Adrenal gland (tissue), 9 donors: ENCODE measurements at regions not wholly inside any gene's neighbourhood (a gene's known extent, or its start where the extent isn't known, plus 50 kb on each side); places are given as distances from the start of the nearest gene placed in this dataset.

Source experiments
- DNase-seq, 7 donors: peaks; one replicate each; pipeline ENCODE4 v3.0.0-alpha.2; 2019 to 2020
- H3K27ac ChIP-seq, 5 donors: fragments of 200-600 bp; sonication (generic) in 4 of 5; 1 replicate in 3 of 5; 2 replicates in 2 of 5; pipeline versions ENCODE4 v1.5.1 to v1.8.0; 2016 to 2020; ENCODE audit warnings: mild to moderate bottlenecking in 1 of 5
- H3K27me3 ChIP-seq: fragments of 200-600 bp; 2 replicates; pipeline ENCODE4 v1.8.0; 2021
- H3K36me3 ChIP-seq, 2 donors: fragments of 200-600 bp; replicated peaks in 1 of 2; 1 replicate in 1 of 2; 2 replicates in 1 of 2; pipeline versions ENCODE4 v1.5.1 to v1.8.0; 2018 to 2022
- H3K4me1 ChIP-seq, 2 donors: fragments of 200-600 bp; replicated peaks in 1 of 2; 1 replicate in 1 of 2; 2 replicates in 1 of 2; pipeline versions ENCODE4 v1.5.1 to v1.8.0; 2018 to 2021
- H3K4me3 ChIP-seq, 4 donors: fragments of 200-600 bp; sonication (generic) in 3 of 4; one replicate each; pipeline ENCODE4 v1.5.1; 2016 to 2018
- H3K9me3 ChIP-seq, 3 donors: fragments of 200-600 bp; sonication (generic) in 1 of 3; replicated peaks in 1 of 3; 1 replicate in 2 of 3; 2 replicates in 1 of 3; pipeline versions ENCODE4 v1.5.1 to v1.8.0; 2016 to 2021
- POLR2A ChIP-seq, 2 donors: fragments of 450-650 bp; IDR thresholded peaks; one replicate each; pipeline ENCODE4 v1.6.1; 2017; ENCODE audit warnings: antibody characterized with exemption in 2 of 2, mild to moderate bottlenecking in 2 of 2, moderate library complexity in 1 of 2
- WGBS, 4 donors: extraction: QIAGEN DNeasy Blood & Tissue Kit in 2 of 4; methylation state at CpG; one replicate each; pipeline versions ENCODE4 v1.1.5 to v1.1.7; 2013 to 2017; 5-methylcytosine and 5-hydroxymethylcytosine counted together
- intact Hi-C, 2 donors: fragments of 100-400 bp; cut with DNase I; formaldehyde crosslinking; loops; one replicate each; pipeline versions ENCODE4 v1.14.1 to v1.15.0; 2022 to 2023
- TF ChIP-seq, protein P1 (sequence below), 6 experiments: fragments of 450-650 bp in 4 of 6; fragments of 200-600 bp in 2 of 6; sonication (generic) in 1 of 6; IDR thresholded peaks; 1 replicate in 5 of 6; 2 replicates in 1 of 6; pipeline versions ENCODE4 v1.5.1 to v1.8.0; 2016 to 2021; ENCODE audit warnings: antibody characterized with exemption in 6 of 6, mild to moderate bottlenecking in 2 of 6, moderate library complexity in 1 of 6
- donor health status: healthy with polysubstance abuse.
- donor health status: Bipolar disorder and iron deficiency.
- donor health status: DM: yes; HTN: yes; CAD: no.
- donor health status: DM: no; HTN: no; CAD: no.
- donor health status: DM: no; HTN: no; CAD: no.

DNA sequence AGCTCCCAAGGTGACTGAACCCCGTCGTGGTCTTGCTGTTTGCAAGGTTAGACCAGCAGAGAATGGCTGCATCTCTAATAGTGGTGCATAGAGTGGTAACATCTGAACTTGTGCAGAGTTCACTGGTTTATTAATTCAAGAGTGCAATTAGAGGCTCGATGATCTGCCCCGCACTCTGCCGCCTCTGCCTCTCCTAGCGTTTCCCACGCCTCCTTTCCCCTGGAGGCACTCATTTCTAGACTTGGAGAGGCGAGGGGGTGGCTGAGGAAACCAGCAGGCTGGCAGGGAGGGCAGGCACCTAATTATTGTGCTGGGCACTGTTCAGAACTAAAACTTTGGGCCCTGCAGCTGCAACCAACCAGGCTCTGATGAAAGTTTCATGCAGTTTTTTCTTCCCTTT is 363.5 kb upstream of the EEF2KMT start:
- Histone ChIP-seq H3K27ac (no peak overlapping the region), H3K4me3 (no peak overlapping the region), H3K9me3 (no peaks in the 10 kb centered on the region), H3K4me1 (no peaks in the 10 kb centered on the region), H3K27me3 (no peaks in the 10 kb centered on the region), H3K36me3 (no peaks in the 10 kb centered on the region)
- TF ChIP-seq, protein P1, sequence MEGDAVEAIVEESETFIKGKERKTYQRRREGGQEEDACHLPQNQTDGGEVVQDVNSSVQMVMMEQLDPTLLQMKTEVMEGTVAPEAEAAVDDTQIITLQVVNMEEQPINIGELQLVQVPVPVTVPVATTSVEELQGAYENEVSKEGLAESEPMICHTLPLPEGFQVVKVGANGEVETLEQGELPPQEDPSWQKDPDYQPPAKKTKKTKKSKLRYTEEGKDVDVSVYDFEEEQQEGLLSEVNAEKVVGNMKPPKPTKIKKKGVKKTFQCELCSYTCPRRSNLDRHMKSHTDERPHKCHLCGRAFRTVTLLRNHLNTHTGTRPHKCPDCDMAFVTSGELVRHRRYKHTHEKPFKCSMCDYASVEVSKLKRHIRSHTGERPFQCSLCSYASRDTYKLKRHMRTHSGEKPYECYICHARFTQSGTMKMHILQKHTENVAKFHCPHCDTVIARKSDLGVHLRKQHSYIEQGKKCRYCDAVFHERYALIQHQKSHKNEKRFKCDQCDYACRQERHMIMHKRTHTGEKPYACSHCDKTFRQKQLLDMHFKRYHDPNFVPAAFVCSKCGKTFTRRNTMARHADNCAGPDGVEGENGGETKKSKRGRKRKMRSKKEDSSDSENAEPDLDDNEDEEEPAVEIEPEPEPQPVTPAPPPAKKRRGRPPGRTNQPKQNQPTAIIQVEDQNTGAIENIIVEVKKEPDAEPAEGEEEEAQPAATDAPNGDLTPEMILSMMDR (IDR thresholded peaks at IDR 0.05) = no peak
- TF ChIP-seq POLR2A (IDR thresholded peaks at IDR 0.05) = no peak
- no peak for DNase-seq
- intact Hi-C loops = no loop called here
- 37 to 43% (median 37%) methylated on average over 7 to 8 of the region's 8 CpGs for WGBS, 4 donors

DNA sequence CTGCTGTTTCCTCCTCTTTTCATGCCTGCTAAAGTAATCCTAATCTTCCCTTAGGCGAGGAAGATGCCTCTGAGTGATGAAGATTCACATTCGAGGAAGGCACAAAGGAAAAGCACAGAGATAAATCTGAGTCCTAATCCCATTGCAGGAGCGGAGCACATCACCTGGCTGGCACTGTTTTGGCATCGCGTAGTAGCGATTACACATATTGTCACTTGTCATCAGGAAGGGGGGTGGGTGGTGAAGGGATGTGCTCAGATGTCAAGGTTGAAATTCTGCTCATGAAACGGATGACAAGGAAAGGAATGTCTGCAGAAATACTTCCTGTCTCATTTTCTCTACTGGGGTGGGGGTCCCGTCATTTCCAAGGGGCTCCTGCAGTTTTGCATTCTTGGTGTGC is 363.1 kb upstream of the EEF2KMT start:
- 27 to 46% (median 37%) methylated on average over 8 of the region's 8 CpGs for whole genome bisulfite sequencing, 4 donors
- H3K4me3 ChIP-seq = no peak overlapping the region
- H3K4me1 ChIP-seq = no peaks in the 10 kb centered on the region
- no peak for DNase-seq
- no peaks in the 10 kb centered on the region for H3K36me3 ChIP-seq
- no peak overlapping the region for H3K27ac ChIP-seq
- intact Hi-C loops = no loop called here
- TF ChIP-seq POLR2A (IDR thresholded peaks at IDR 0.05) = no peak
- TF ChIP-seq, protein P1 (IDR thresholded peaks at IDR 0.05) = no peak
- no peaks in the 10 kb centered on the region for H3K9me3 ChIP-seq
- no peaks in the 10 kb centered on the region for H3K27me3 ChIP-seq

DNA sequence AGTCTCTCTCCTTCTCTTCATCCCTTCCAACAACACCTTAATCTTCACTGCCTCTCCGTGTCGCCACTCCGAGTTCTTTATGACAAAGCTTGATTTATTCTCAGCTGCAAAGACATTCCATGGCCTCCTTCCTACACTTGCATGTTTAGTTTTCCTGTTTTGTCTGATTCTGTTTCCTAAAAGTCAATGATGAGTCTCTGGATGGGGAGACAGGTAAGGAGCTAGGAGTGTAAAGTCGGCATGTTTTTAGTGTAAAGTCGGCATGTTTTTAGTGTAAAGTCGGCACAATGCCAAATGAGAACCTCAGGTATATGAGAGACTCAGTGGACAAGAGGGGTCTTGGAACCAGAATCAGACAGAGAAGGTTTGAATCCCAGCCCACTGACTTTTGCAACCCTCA is 362.3 kb upstream of the EEF2KMT start:
- Histone ChIP-seq H3K4me3 (no peak overlapping the region), H3K4me1 (no peaks in the 10 kb centered on the region), H3K9me3 (no peaks in the 10 kb centered on the region), H3K27ac (no peak overlapping the region), H3K27me3 (no peaks in the 10 kb centered on the region), H3K36me3 (no peaks in the 10 kb centered on the region)
- WGBS, 4 donors = 58 to 73% (median 62%) methylated on average over 5 to 6 of the region's 6 CpGs
- TF ChIP-seq, protein P1 (IDR thresholded peaks at IDR 0.05) = no peak
- TF ChIP-seq POLR2A (IDR thresholded peaks at IDR 0.05) = no peak
- no peak for DNase-seq
- intact Hi-C loops = no loop called here

DNA sequence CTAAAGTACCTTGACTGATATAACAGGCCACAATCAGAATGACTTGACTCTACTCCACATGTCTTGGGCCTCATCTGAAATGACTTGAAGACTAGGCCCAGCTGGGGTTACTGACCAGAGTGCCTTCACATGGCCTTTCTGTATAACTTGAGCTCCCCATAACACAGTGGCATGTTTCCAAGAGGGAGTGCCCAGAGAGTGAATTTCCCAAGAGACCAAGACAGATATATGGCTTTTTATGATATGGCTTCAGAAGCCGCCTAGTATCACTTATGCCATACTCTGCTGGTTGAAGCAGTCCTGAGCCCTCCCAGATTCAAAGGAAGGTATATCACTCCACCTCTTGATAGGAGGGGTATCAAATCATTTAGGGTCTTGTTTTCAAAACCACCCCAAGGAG is 357.5 kb upstream of the EEF2KMT start:
- no peak for DNase-seq
- Histone ChIP-seq H3K4me3 (no peak overlapping the region), H3K9me3 (no peaks in the 10 kb centered on the region), H3K27ac (no peak overlapping the region), H3K27me3 (no peaks in the 10 kb centered on the region), H3K36me3 (no peaks in the 10 kb centered on the region), H3K4me1 (no peaks in the 10 kb centered on the region)
- 63 to 100% (median 87%) methylated on average over 1 of the region's 1 CpG for WGBS, 4 donors
- intact Hi-C loops = no loop called here
- TF ChIP-seq, protein P1 (IDR thresholded peaks at IDR 0.05) = no peak
- TF ChIP-seq POLR2A (IDR thresholded peaks at IDR 0.05) = no peak
